ENCODE measurements at regions not wholly inside any gene's neighbourhood (a gene's known extent, or its start where the extent isn't known, plus 50 kb on each side); places are given as distances from the start of the nearest gene placed in this dataset.

DNA sequence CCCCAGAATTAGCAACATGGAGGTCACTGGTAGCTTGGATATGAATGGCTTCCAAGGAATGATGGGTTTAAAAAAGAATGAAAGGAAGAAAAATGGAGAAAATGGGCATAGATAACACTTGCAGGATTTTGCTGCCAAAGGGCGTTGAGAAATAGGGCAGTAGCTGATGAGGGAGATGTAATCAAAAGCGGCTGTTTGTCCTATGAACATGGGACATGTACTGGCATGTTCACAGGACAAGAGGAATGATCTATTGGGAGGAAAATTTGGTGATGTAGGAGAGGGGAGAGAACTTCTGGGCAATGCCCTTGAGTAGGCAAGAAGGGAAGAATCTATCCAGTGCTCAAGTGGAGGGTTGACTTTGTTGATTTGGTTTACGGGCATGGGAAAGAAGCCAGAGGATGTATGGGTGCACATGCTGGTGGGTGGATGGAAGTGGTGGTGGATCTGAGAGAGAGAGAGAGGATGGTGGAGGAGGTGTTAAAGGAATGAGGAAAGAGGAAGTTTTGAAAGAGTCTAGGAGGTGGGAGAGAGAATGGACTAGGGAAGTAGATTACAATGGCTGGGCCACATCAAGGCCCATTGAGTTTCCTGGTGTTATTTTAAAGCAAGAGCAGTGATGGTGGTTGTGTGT lies 115.1 kb upstream of the MVB12B start (continued):
- TF ChIP-seq, protein P1, sequence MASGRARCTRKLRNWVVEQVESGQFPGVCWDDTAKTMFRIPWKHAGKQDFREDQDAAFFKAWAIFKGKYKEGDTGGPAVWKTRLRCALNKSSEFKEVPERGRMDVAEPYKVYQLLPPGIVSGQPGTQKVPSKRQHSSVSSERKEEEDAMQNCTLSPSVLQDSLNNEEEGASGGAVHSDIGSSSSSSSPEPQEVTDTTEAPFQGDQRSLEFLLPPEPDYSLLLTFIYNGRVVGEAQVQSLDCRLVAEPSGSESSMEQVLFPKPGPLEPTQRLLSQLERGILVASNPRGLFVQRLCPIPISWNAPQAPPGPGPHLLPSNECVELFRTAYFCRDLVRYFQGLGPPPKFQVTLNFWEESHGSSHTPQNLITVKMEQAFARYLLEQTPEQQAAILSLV (tag; IDR thresholded peaks at IDR 0.05): no peak
- TF ChIP-seq ESRRA (IDR thresholded peaks at IDR 0.05; ENCODE audit: borderline replicate concordance, low read depth): no peak
- TF ChIP-seq, protein P2, sequence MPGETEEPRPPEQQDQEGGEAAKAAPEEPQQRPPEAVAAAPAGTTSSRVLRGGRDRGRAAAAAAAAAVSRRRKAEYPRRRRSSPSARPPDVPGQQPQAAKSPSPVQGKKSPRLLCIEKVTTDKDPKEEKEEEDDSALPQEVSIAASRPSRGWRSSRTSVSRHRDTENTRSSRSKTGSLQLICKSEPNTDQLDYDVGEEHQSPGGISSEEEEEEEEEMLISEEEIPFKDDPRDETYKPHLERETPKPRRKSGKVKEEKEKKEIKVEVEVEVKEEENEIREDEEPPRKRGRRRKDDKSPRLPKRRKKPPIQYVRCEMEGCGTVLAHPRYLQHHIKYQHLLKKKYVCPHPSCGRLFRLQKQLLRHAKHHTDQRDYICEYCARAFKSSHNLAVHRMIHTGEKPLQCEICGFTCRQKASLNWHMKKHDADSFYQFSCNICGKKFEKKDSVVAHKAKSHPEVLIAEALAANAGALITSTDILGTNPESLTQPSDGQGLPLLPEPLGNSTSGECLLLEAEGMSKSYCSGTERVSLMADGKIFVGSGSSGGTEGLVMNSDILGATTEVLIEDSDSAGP (CRISPR knock-in tag; IDR thresholded peaks at IDR 0.05): no peak
- TF ChIP-seq ZNF23 (CRISPR knock-in tag; IDR thresholded peaks at IDR 0.05): no peak
- no peak for TF ChIP-seq SMAD2 (IDR thresholded peaks at IDR 0.05; ENCODE audit: low read depth, low read length)
- TF ChIP-seq IFI16 (CRISPR knock-in tag; IDR thresholded peaks at IDR 0.05): no peak
- no peak for TF ChIP-seq ZNF408 (CRISPR knock-in tag; IDR thresholded peaks at IDR 0.05; ENCODE audit: low read depth)

DNA sequence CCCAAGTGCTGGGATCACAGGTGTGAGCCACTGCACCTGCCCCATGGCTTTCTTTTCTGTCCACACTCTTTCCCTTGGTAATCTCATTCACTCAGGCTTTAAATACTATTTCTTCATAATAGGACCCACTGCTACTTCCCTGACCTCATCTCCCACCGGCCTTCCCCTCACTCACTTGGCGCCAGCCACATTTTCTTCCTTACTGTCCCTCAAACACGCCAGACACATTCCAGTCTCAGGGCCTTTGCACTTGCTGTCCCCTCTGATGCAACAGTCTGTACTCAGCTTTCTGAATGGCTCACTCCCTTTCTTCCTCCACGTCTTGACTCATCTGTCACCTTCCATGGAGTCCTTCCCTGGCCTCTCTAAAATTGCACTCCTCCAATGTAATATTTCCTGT lies 111.1 kb upstream of the MVB12B start:
- ATAC-seq (no peak), FAIRE-seq (no peak), DNase-seq (ENCODE audit: extremely low read depth in 1 of 4, low spot score in 3 of 4) (no peak)
- no peak overlapping the region for H3K27ac ChIP-seq (ENCODE audit: extremely low read depth, low read depth, low read length)
- H2AFZ ChIP-seq (ENCODE audit: low read depth, low read length): no peak overlapping the region
- in situ Hi-C loops (cut with MboI): no loop called here
- H3K27me3 ChIP-seq (ENCODE audit: control insufficient read depth in 2 of 2, insufficient read depth in 2 of 2, low read length in 2 of 2): peaks cover 0 to 12% of the 10 kb centered on the region in 2 experiments; a peak in 2 of 5 replicates
- no peak overlapping the region for H3K4me2 ChIP-seq (ENCODE audit: insufficient read depth, low read length)
- no TSS peak for BruUV-seq (replicated peaks)
- H3K4me1 ChIP-seq (replicated peaks in 1 of 2; ENCODE audit: control insufficient read depth in 2 of 2, insufficient read depth in 2 of 2, low read length in 2 of 2): no peaks in the 10 kb centered on the region
- intact Hi-C loops (cut with micrococcal nuclease): no loop called here
- no peak overlapping the region for H3K4me3 ChIP-seq
- no peaks in the 10 kb centered on the region for H4K20me1 ChIP-seq (replicated peaks; ENCODE audit: control insufficient read depth, insufficient read depth, low read length)
- WGBS (ENCODE audit: insufficient coverage, low coverage, missing lambda C conversion rate): 2% methylated on average over 4 of the region's 4 CpGs
- ChIA-PET CTCF (ENCODE audit: low intra/inter-chr PET ratio) (no interaction called here), POLR2A (no interaction called here)
- H3K9ac ChIP-seq (ENCODE audit: insufficient read depth in 1 of 2, low read depth in 2 of 2, low read length in 2 of 2): no peak overlapping the region
- H3K36me3 ChIP-seq (ENCODE audit: control insufficient read depth, insufficient read depth, low read length): no peaks in the 10 kb centered on the region
- no peaks in the 10 kb centered on the region for H3K79me2 ChIP-seq (ENCODE audit: control insufficient read depth, insufficient read depth, low read length)
- no peaks in the 10 kb centered on the region for H3K9me1 ChIP-seq (ENCODE audit: control insufficient read depth, insufficient read depth, low read length)
- H3K9me3 ChIP-seq (replicated peaks; ENCODE audit: control insufficient read depth, insufficient read depth, low read depth, low read length): no peaks in the 10 kb centered on the region
- TF ChIP-seq NFIC (IDR thresholded peaks at IDR 0.05): no peak
- TF ChIP-seq, protein P3, sequence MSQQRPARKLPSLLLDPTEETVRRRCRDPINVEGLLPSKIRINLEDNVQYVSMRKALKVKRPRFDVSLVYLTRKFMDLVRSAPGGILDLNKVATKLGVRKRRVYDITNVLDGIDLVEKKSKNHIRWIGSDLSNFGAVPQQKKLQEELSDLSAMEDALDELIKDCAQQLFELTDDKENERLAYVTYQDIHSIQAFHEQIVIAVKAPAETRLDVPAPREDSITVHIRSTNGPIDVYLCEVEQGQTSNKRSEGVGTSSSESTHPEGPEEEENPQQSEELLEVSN (IDR thresholded peaks at IDR 0.05; ENCODE audit: borderline replicate concordance in 1 of 2, extremely low read depth in 1 of 2, insufficient read depth in 1 of 2, insufficient read length in 1 of 2, low read depth in 1 of 2, low read length in 1 of 2, poor library complexity in 1 of 2, severe bottlenecking in 1 of 2): no peak
- TF ChIP-seq SMAD2 (IDR thresholded peaks at IDR 0.05; ENCODE audit: low read depth, low read length): no peak
- no peak for TF ChIP-seq TBP (optimal IDR thresholded peaks at IDR 0.05; ENCODE audit: low read depth, low read length)
- TF ChIP-seq ZNF23 (CRISPR knock-in tag; IDR thresholded peaks at IDR 0.05): no peak
- TF ChIP-seq, protein P4, sequence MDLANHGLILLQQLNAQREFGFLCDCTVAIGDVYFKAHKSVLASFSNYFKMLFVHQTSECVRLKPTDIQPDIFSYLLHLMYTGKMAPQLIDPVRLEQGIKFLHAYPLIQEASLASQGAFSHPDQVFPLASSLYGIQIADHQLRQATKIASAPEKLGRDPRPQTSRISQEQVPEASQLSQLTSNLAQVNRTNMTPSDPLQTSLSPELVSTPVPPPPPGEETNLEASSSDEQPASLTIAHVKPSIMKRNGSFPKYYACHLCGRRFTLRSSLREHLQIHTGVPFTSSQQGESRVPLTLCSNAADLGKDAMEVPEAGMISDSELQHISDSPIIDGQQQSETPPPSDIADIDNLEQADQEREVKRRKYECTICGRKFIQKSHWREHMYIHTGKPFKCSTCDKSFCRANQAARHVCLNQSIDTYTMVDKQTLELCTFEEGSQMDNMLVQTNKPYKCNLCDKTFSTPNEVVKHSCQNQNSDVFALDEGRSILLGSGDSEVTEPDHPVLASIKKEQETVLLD (IDR thresholded peaks at IDR 0.05): no peak
- no peak for TF ChIP-seq ZNF12 (CRISPR knock-in tag; IDR thresholded peaks at IDR 0.05)
- TF ChIP-seq HMG20A (CRISPR knock-in tag; conservative IDR thresholded peaks at IDR 0.05): no peak
- TF ChIP-seq MCM3 (IDR thresholded peaks at IDR 0.05): no peak
- TF ChIP-seq, protein P5, sequence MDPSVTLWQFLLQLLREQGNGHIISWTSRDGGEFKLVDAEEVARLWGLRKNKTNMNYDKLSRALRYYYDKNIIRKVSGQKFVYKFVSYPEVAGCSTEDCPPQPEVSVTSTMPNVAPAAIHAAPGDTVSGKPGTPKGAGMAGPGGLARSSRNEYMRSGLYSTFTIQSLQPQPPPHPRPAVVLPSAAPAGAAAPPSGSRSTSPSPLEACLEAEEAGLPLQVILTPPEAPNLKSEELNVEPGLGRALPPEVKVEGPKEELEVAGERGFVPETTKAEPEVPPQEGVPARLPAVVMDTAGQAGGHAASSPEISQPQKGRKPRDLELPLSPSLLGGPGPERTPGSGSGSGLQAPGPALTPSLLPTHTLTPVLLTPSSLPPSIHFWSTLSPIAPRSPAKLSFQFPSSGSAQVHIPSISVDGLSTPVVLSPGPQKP (CRISPR knock-in tag; IDR thresholded peaks at IDR 0.05): no peak

All from K562 (cell line).